Umbilical cord (tissue), 1 donor: ENCODE measurements at regions not wholly inside any gene's neighbourhood (a gene's known extent, or its start where the extent isn't known, plus 50 kb on each side); places are given as distances from the start of the nearest gene placed in this dataset.
"Not testable (repeated sequence)": the region's sequence is repeated elsewhere in the genome, so short reads cannot be mapped to it uniquely, and the experiment has no call there.

Experiments
- DNase-seq: peaks from one replicate; pipeline ENCODE4 v3.0.0-alpha.2; 2015; ENCODE audit warnings: low spot score

DNA sequence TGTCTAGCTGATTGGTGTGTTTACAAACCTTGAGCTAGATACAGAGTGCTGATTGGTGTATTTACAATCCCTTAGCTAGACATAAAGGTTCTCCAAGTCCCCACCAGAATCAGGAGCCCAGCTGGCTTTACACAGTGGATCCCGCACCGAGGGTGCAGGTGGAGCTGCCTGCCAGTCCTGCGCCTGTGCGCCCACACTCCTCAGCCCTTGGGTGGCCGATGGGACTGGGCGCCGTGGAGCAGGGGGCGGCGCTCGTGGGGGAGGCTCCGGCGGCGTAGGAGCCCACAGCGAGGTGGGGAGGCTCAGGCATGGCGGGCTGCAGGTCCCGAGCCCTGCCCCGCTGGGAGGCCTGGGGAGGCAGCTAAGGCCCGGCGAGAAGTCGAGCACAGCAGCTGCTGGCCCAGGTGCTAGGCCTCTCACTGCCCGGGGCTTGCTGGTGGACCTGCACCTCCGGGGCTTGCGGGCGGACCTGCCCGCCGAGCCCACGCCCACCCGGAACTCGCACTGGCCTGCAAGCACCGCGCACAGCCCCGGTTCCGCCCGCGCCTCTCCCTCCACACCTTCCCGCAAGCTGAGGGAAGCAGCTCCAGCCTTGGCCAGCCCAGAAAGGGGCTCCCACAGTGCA is 51.0 kb upstream of the CDYL start:
- not testable (repeated sequence) for DNase-seq

- DNase-seq: not testable (repeated sequence)
Measured at GRCh38 chr6:4724727-4725126, 51.5 kb upstream of the CDYL start.

DNA sequence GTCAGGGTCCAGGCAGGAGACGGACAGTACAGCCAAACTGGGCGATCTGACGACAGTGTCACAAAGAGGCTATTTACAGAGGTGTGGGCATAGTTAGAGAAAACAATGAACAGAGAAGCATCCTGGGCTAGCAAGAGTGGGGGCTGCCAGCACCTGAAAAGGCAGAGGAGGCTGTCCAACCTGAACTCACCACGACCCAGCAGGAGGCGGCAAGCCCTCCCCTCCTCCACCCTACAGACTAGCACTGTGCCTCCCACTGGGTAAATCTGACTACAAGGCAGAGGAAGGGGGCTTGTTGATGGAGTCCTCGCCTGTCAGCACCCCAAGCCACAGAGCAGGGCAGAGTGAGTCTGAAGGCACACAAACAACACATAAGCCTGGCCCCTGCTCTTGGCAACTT is 52.8 kb upstream of the CDYL start:
- DNase-seq: no peak

- DNase-seq: not testable (repeated sequence)
Measured at GRCh38 chr6:4721368-4721767, 54.8 kb upstream of the CDYL start.

DNA sequence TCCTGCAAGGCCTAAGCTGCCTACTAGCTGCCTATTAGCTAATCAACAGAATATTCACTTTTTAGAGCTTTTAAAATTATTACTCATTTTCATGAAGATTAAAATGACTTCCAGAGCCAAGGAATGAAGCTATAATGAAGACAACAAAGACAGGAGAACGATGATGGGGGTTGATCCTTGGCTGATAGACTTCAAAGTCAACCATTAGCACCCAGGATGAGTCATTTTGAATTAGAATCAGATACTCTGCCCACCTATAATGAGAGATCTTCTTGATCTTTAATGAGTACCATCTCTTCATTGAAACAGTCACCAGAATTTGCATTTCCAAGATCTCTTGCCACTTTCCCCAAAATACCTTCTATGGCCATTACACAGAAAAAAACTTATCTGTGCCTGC is 56.7 kb upstream of the CDYL start:
- DNase-seq: no peak

- no peak for DNase-seq
Measured at GRCh38 chr6:4717856-4718255, 58.3 kb upstream of the CDYL start.

DNA sequence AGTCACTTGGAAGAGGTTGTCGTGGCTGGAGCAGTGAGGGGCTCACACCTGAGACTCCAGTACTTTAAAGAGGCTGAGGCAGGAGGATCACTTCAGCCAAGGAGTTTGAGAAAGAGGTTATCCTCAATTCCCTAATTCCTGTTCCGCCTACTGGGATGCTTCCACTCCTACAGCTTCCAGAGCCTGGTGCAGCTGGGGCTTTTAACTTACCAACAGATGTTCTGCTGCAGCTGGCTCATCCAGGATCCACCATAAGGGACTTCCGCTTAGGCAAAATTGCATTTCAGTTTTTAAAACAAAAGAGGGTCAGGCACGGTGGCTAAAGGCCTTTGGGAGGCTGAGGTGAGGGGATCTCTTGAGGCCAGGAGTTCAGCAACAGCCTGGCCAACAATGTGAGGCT is 59.1 kb upstream of the CDYL start:
- DNase-seq: no peak

DNA sequence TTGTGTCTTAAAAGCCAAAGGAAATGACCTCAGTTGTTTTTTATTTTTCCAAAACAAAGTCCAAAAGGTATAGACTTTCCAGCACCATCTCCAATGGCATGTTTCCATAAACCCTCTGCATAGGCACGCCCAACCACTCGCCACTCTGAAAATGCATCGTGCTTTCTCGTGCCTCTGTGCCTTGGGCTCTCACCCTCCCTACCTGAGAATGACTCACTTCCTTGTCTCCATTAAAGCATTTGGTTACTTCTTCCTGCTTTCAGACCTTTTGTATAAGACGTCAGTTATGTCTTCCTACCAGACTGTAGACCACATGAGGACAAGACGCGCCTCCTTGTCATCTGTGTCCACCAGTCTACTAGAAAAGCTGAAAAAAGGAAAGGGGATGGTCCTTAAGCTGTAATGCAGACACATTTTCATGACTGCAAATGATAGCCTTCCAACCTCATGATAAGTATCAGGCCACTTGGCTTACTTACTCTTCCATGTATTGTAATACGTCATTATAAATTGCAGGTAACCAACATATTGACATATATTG is 61.2 kb upstream of the CDYL start:
- DNase-seq: no peak

DNA sequence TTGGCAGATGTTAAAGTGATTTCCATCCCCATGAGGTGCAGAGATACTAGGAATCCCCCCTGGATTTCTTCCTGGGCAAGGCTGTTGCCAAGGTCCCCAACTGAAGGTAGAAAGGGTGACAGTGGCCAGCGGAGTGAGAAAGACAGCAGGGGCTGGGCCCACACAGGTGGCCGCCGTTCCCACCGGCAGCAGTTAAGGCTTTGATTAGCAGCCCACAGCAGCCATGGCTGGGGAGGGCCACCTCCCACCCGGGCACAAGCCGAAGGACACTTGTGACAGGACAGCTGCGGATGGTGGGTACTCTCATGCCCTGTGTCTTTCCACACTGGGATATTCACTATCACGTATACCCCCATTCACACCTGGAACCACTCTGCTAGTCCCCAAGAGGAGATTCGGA is 63.9 kb upstream of the CDYL start:
- DNase-seq: no peak

DNA sequence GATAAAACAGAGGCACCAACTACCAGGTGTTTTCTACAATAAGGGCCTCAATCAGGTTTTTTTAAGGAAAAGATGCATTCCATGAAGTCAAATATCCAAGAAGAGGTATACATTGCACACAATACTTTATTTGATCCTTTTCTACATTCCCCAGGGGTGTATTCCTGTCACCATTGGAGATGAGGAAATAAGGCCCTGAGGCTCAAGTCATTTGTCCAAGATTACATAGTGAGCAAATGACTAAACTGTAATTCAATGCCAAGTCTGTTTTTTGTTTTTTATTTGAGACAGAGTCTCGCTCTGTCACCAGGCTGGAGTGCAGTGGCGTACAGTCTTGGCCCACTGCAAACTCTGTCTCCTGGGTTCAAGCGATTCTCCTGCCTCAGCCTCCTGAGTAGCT is 69.2 kb upstream of the CDYL start:
- DNase-seq: no peak

DNA sequence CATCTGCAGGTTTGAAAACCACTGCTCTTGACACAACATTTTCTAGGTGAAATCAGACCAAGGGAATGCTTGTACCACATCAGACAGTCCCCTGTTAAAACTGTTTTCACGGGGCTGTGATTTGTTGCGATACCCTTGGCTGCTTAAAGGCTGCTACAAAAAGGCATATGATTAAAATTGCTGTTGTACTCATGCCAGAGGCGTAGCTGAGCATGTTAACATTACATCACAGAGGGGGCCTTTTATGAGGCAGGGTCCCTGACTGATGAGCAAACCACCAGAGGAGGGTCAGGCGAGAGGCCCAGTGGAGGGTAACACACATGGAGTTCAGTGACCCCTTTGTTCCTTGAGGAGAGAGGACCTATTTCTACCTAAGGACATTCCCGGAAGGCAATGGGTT is 70.4 kb upstream of the CDYL start:
- DNase-seq: no peak

- DNase-seq: no peak
Measured at GRCh38 chr6:4703382-4703781, 72.8 kb upstream of the CDYL start.

DNA sequence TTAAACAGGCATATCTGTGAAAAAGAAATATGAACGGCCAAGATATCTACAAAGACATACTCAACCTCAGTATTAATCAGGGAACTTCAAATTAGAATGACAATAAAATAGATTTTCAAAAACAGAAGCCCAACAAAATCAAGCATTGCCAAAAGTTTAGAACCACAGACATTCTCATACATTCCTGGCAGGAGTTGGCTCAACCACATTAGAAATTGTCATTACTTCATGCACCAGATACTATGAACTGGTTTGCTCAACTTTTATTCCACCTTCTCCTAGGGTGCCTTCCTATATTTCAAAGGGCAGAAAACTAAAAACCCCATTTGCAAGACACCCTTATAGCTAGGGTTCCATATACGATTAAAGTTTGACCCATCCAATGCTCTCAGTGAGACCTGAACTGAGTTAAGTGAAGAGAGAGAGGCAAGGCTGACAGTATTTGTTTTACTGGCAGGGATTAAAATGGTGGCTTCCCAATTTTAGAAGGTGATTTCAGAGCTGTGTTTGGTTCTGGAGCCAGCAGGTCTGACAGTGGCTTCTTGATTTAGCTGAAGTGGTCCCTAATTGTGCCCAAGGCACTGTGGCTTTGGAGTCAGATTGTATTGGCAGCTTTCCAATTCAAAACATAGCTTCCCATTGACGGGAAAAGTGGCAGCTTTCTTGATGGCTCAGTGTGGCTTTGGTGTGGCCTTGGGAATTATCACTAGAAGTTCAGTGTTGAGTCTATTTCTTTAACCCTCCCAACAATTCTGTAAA is 77.1 kb upstream of the CDYL start:
- no peak for DNase-seq

DNA sequence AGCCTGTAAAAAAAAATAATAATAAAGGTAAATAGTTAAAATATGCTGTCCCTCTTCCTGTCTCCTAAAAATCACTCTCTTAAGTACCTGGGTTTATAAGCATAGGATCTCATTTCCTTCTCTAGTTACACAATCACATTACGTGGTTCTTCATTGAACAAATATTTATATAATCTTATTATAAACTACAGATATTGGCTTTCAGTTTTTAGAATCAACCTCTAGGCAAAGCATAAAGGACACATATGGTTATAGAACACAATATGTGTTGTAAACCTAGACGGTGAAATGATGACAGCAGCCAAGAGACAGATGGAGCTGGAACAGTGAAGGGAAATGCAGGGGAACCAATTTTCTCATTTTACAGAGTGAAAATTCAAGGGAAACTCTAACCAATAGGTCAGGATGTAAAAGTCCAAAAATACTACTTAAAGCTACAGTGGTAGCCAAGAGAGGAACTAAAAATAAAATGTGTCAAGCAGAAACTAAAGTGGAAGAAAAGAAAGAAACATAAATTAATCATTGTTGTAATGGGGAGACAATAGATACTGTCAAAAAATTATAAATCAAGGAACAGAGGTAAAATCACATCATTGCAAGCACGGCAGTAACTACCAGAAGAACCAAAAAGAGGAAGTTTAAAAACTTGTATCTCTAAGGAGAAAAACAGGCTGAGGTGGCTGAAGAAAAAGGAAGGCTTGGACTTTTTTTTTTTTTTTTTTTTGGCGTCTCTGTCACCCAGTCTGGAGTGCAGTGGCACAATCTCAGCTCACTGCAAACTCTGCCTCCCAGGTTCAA is 82.8 kb upstream of the CDYL start:
- no peak for DNase-seq

GRCh38 chr6:4692664-4693063 is 83.5 kb upstream of the CDYL start:
- no peak for DNase-seq

- peak; percentile 17 for DNase-seq
Measured at GRCh38 chr6:4687989-4688947, 87.9 kb upstream of the CDYL start.

DNA sequence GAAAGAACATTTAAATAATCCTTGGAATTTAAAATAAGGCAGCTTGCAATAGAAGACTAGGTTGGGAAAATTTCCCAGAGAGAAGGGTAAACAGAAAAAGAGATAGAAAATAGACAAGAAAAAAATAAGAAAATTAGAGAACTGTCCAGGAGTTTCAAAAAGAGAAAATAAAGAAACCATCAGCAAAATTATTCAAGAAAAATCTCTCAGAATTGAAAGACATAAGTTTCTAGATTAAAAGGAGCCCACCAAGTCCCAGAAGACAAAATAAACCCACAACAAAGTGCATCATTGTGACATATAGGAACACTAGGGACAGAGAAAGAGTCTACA is 88.6 kb upstream of the CDYL start:
- DNase-seq: no peak

GRCh38 chr6:4682431-4683097 is 93.6 kb upstream of the CDYL start:
- DNase-seq: no peak

- no peak for DNase-seq
Measured at GRCh38 chr6:4678506-4679300, 97.5 kb upstream of the CDYL start.

GRCh38 chr6:4677751-4678065 is 98.5 kb upstream of the CDYL start:
- no peak for DNase-seq
